ENCODE measurements at regions not wholly inside any gene's neighbourhood (a gene's known extent, or its start where the extent isn't known, plus 50 kb on each side); places are given as distances from the start of the nearest gene placed in this dataset.

GRCh38 chr18:44089732-44090131, 591.0 kb upstream of the SETBP1 start:
- no peak for DNase-seq

- no peak for DNase-seq
Measured at GRCh38 chr18:44090453-44090852, 590.2 kb upstream of the SETBP1 start.

- no peak for DNase-seq
Measured at GRCh38 chr18:44093253-44093652, 587.4 kb upstream of the SETBP1 start.

- DNase-seq, result no peak
Measured at GRCh38 chr18:44096016-44096415, 584.7 kb upstream of the SETBP1 start.

GRCh38 chr18:44098551-44099098, 582.1 kb upstream of the SETBP1 start:
- DNase-seq, result no peak

- DNase-seq, result no peak
Measured at GRCh38 chr18:44107187-44107586, 573.5 kb upstream of the SETBP1 start.

- DNase-seq, result no peak
Measured at GRCh38 chr18:44111337-44111736, 569.4 kb upstream of the SETBP1 start.

GRCh38 chr18:44117821-44118220, 562.9 kb upstream of the SETBP1 start:
- no peak for DNase-seq

GRCh38 chr18:44119607-44120006, 561.1 kb upstream of the SETBP1 start:
- DNase-seq, result no peak

GRCh38 chr18:44123743-44124142, 556.9 kb upstream of the SETBP1 start:
- no peak for DNase-seq

GRCh38 chr18:44125446-44125845, 555.2 kb upstream of the SETBP1 start:
- DNase-seq, result no peak

- DNase-seq, result no peak
Measured at GRCh38 chr18:44126598-44126997, 554.1 kb upstream of the SETBP1 start.

- DNase-seq, result no peak
Measured at GRCh38 chr18:44128365-44128764, 552.3 kb upstream of the SETBP1 start.

GRCh38 chr18:44130376-44130942, 550.2 kb upstream of the SETBP1 start:
- DNase-seq, result peak; percentile 5

- no peak for DNase-seq
Measured at GRCh38 chr18:44133483-44133882, 547.2 kb upstream of the SETBP1 start.

GRCh38 chr18:44134447-44134846, 546.2 kb upstream of the SETBP1 start:
- DNase-seq, result no peak

GRCh38 chr18:44135741-44136140, 544.9 kb upstream of the SETBP1 start:
- DNase-seq, result no peak

GRCh38 chr18:44136326-44136725, 544.4 kb upstream of the SETBP1 start:
- DNase-seq, result no peak

GRCh38 chr18:44143072-44143471, 537.6 kb upstream of the SETBP1 start:
- DNase-seq, result no peak

GRCh38 chr18:44149706-44150105, 531.0 kb upstream of the SETBP1 start:
- no peak for DNase-seq

- DNase-seq, result no peak
Measured at GRCh38 chr18:44153981-44154380, 526.7 kb upstream of the SETBP1 start.

- DNase-seq, result no peak
Measured at GRCh38 chr18:44156126-44156525, 524.6 kb upstream of the SETBP1 start.

- no peak for DNase-seq
Measured at GRCh38 chr18:44156776-44157335, 523.8 kb upstream of the SETBP1 start.

- DNase-seq, result no peak
Measured at GRCh38 chr18:44170208-44170880, 510.3 kb upstream of the SETBP1 start.
